ENCODE measurements at regions not wholly inside any gene's neighbourhood (a gene's known extent, or its start where the extent isn't known, plus 50 kb on each side); places are given as distances from the start of the nearest gene placed in this dataset.

DNA sequence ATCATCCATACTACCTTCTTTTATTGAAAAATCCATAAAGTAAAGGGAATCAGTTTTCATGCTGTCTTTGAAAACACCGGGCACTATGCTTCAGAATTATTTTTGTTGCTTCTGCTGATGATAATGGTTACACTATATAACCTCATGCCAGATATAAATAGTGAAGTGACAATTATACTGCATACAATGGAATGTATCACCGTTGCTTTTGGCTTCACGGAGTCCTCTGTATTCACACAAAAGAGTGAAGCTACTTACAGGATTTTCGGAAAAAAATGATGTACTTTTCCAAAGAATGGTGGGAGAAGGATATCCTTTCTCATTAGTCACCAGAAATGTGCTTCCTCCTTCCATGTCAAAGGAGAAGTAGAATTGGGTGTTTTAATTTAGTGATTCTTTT is 159.1 kb upstream of the PITX2 start:
- TF ChIP-seq EZH2 (optimal IDR thresholded peaks at IDR 0.05; ENCODE audit: low read depth, low read length) (no peak), EZH2phosphoT487 (IDR thresholded peaks at IDR 0.05; ENCODE audit: low read length) (no peak)
- TF ChIP-seq, protein P1, sequence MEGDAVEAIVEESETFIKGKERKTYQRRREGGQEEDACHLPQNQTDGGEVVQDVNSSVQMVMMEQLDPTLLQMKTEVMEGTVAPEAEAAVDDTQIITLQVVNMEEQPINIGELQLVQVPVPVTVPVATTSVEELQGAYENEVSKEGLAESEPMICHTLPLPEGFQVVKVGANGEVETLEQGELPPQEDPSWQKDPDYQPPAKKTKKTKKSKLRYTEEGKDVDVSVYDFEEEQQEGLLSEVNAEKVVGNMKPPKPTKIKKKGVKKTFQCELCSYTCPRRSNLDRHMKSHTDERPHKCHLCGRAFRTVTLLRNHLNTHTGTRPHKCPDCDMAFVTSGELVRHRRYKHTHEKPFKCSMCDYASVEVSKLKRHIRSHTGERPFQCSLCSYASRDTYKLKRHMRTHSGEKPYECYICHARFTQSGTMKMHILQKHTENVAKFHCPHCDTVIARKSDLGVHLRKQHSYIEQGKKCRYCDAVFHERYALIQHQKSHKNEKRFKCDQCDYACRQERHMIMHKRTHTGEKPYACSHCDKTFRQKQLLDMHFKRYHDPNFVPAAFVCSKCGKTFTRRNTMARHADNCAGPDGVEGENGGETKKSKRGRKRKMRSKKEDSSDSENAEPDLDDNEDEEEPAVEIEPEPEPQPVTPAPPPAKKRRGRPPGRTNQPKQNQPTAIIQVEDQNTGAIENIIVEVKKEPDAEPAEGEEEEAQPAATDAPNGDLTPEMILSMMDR (IDR thresholded peaks at IDR 0.05; ENCODE audit: low read length), result no peak

Measured in MM.1S (cell line).